Smooth muscle cell (in vitro differentiated cells): ENCODE measurements at regions not wholly inside any gene's neighbourhood (a gene's known extent, or its start where the extent isn't known, plus 50 kb on each side); places are given as distances from the start of the nearest gene placed in this dataset.

Experiments used
- DNase-seq: peaks from one replicate; lab custom pipeline; 2025; ENCODE audit not compliant: unreplicated experiment; lab: John Stamatoyannopoulos, UW
- H2AFZ ChIP-seq: fragments of 200-600 bp; sonication (generic); 2 replicates; pipeline ENCODE4 v1.6.0; 2016; ENCODE audit warnings: antibody characterized with exemption, low read depth, mild to moderate bottlenecking
- H3F3A ChIP-seq: fragments of 200-600 bp; sonication (generic); 2 replicates; pipeline ENCODE4 v1.6.0; 2017; ENCODE audit warnings: antibody characterized with exemption, low read depth
- H3K27ac ChIP-seq: fragments of 200-600 bp; sonication (generic); 2 replicates; pipeline ENCODE4 v1.5.1; 2016; ENCODE audit warnings: low read depth, mild to moderate bottlenecking
- H3K27me3 ChIP-seq: fragments of 200-600 bp; sonication (generic); 2 replicates; pipeline ENCODE4 v1.6.1; 2016; ENCODE audit warnings: low read depth, mild to moderate bottlenecking
- H3K36me3 ChIP-seq: fragments of 200-600 bp; sonication (generic); 2 replicates; pipeline ENCODE4 v1.5.1; 2016; ENCODE audit warnings: low read depth
- H3K4me1 ChIP-seq: fragments of 200-600 bp; sonication (generic); 2 replicates; pipeline ENCODE4 v1.5.1; 2016; ENCODE audit warnings: low read depth
- H3K4me2 ChIP-seq: fragments of 200-600 bp; sonication (generic); 2 replicates; pipeline ENCODE4 v1.6.0; 2016; ENCODE audit warnings: mild to moderate bottlenecking
- H3K4me3 ChIP-seq: fragments of 200-600 bp; sonication (generic); 2 replicates; pipeline ENCODE4 v1.5.1; 2016; ENCODE audit warnings: mild to moderate bottlenecking
- H3K79me2 ChIP-seq: fragments of 200-600 bp; sonication (generic); 2 replicates; pipeline ENCODE4 v1.6.0; 2016; ENCODE audit warnings: low read depth, mild to moderate bottlenecking
- H3K9ac ChIP-seq: fragments of 200-600 bp; sonication (generic); 2 replicates; pipeline ENCODE4 v1.6.0; 2016; ENCODE audit warnings: low read depth
- H3K9me3 ChIP-seq: fragments of 200-600 bp; sonication (generic); replicated peaks from 2 replicates; pipeline ENCODE4 v1.5.1; 2016; ENCODE audit warnings: low read depth
- H4K20me1 ChIP-seq: fragments of 200-600 bp; sonication (generic); 2 replicates; pipeline ENCODE4 v1.6.0; 2016; ENCODE audit warnings: low read depth
- WGBS: methylation state at CpG from one replicate; pipeline ENCODE4 v1.1.7; 2016; ENCODE audit warnings: low lambda C conversion rate; 5-methylcytosine and 5-hydroxymethylcytosine counted together
- TF ChIP-seq, protein P1 (sequence below): fragments of 200-600 bp; sonication (generic); IDR thresholded peaks from 2 replicates; pipeline ENCODE4 v1.5.1; 2017; ENCODE audit warnings: borderline replicate concordance, mild to moderate bottlenecking, antibody characterized with exemption; ENCODE audit not compliant: insufficient read depth, poor library complexity, severe bottlenecking

DNA sequence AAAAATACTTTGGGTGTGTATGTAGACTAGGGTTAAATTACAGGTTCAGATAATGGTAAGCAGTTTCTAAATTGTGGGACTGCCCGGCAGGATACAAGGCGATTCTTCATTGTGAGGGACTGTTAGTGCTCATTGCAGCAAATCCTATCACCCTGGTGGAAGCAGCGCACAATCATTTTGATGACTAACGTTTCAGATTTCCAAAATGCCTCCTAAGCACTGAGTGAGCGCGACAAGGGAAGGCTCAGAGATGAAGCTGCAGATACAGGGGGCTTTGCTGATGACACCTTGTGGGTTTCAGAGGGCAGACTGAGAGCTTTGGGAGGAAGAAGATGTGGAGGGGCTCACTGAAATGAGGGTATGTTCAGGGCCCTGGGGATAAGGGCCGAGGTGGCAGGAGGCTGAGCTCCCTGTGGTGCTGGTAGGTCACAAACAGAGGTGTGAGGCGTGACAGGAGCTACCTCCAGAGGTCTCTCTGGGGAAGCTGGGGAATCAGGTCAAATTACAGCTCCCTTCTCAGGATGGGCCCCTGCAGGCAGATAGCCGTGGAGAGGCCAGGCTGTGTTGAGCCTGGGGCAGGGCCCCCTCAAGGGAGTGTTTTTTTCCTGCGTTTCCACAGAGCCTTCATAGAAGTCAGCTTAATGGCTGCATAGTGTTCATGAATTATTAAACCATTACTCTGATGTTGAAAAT, 84.5 kb upstream of the FYN start:
- DNase-seq = no peak
- TF ChIP-seq, protein P1, sequence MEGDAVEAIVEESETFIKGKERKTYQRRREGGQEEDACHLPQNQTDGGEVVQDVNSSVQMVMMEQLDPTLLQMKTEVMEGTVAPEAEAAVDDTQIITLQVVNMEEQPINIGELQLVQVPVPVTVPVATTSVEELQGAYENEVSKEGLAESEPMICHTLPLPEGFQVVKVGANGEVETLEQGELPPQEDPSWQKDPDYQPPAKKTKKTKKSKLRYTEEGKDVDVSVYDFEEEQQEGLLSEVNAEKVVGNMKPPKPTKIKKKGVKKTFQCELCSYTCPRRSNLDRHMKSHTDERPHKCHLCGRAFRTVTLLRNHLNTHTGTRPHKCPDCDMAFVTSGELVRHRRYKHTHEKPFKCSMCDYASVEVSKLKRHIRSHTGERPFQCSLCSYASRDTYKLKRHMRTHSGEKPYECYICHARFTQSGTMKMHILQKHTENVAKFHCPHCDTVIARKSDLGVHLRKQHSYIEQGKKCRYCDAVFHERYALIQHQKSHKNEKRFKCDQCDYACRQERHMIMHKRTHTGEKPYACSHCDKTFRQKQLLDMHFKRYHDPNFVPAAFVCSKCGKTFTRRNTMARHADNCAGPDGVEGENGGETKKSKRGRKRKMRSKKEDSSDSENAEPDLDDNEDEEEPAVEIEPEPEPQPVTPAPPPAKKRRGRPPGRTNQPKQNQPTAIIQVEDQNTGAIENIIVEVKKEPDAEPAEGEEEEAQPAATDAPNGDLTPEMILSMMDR = no peak
- Histone ChIP-seq H3F3A (peaks cover 3% of the 10 kb centered on the region), H3K9ac (no peak overlapping the region), H2AFZ (peak overlapping the region; percentile 85), H3K27ac (no peak overlapping the region), H3K36me3 (no peaks in the 10 kb centered on the region), H3K79me2 (no peaks in the 10 kb centered on the region), H3K4me1 (peaks cover 26% of the 10 kb centered on the region), H3K4me2 (peak overlapping the region; percentile 75), H3K9me3 (no peaks in the 10 kb centered on the region), H3K4me3 (no peak overlapping the region), H3K27me3 (no peaks in the 10 kb centered on the region), H4K20me1 (no peaks in the 10 kb centered on the region)
- WGBS = 22% methylated on average over 10 of the region's 10 CpGs

DNA sequence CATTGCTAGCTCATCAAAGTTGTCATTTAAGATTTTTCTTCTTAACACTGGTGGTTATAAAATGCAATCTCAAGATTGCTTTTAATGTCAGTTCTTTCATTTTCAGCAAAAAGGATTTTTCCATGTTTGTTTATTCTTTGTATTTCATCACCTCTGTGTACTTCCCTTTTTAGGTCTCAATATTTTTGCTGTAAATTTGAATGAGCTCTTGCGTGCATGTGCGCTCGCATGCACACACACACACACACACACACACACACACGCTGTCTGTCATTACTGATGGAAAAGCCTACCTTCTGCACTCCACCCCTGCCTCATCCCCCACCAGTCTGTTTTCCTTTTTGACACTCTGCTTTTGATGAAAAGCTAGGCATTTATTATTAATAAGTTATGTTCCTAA, 85.3 kb upstream of the FYN start:
- Histone ChIP-seq H3K9ac (no peak overlapping the region), H3K27ac (no peak overlapping the region), H3K79me2 (no peaks in the 10 kb centered on the region), H3K4me1 (peaks cover 26% of the 10 kb centered on the region), H3F3A (peaks cover 3% of the 10 kb centered on the region), H3K4me2 (no peak overlapping the region), H3K9me3 (no peaks in the 10 kb centered on the region), H3K4me3 (no peak overlapping the region), H3K27me3 (no peaks in the 10 kb centered on the region), H3K36me3 (no peaks in the 10 kb centered on the region), H4K20me1 (no peaks in the 10 kb centered on the region), H2AFZ (no peak overlapping the region)
- DNase-seq = no peak
- WGBS = 97% methylated on average over 4 of the region's 4 CpGs
- TF ChIP-seq, protein P1 = no peak

DNA sequence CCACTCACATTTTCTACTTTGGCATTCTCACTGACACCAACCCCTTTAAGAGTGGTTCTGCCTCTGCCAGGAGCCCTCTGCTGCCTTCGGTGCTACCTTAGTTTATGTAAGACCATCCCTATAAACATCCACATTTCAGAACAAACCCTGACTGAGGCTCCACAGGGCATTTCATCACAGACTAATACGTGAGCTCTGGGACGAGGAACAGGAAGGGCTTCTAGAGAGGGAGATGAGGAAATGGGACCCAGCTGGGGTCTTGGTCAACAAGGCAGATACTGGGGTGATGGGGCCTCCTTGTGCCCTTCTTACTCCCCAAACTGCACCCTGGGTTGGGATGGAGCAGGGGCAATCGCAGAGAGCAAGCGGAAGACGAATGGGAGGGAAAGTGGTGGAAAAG, 86.5 kb upstream of the FYN start:
- no peaks in the 10 kb centered on the region for H3K9me3 ChIP-seq
- no peaks in the 10 kb centered on the region for H3K79me2 ChIP-seq
- WGBS = 80% methylated on average over 6 of the region's 6 CpGs
- peaks cover 26% of the 10 kb centered on the region for H3K4me1 ChIP-seq
- DNase-seq = no peak
- TF ChIP-seq, protein P1 = no peak
- H3F3A ChIP-seq = peaks cover 3% of the 10 kb centered on the region
- no peaks in the 10 kb centered on the region for H3K27me3 ChIP-seq
- H3K27ac ChIP-seq = no peak overlapping the region
- no peak overlapping the region for H3K4me3 ChIP-seq
- peak overlapping the region; percentile 15 for H2AFZ ChIP-seq
- H3K9ac ChIP-seq = no peak overlapping the region
- H3K36me3 ChIP-seq = no peaks in the 10 kb centered on the region
- H4K20me1 ChIP-seq = no peaks in the 10 kb centered on the region
- H3K4me2 ChIP-seq = no peak overlapping the region

DNA sequence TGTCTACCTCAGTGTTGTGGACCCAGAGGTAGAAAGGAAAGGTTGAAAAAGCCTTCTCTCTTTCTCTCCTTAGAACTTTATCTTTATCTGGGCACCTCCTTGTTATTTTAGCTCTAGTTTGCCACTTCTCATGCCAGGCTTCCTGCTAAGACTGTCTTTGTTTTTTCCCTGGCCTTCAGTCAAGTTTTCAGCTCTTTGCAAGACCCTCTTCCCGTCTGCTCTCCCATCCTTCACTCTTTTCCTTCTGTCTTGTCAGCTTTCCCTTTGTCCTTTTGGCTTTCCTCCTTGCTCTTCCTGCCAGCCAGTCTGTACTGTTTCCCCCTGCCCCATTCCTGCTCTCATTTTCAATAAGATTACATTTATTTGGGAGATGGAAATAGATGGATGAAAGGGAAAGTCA, 86.8 kb upstream of the CCN6 start:
- no peak overlapping the region for H3K4me2 ChIP-seq
- no peaks in the 10 kb centered on the region for H3K27me3 ChIP-seq
- H3K27ac ChIP-seq = no peak overlapping the region
- H3K4me3 ChIP-seq = no peak overlapping the region
- no peak for DNase-seq
- TF ChIP-seq, protein P1 = no peak
- peaks cover 11% of the 10 kb centered on the region for H3K4me1 ChIP-seq
- H4K20me1 ChIP-seq = no peaks in the 10 kb centered on the region
- H3K36me3 ChIP-seq = no peaks in the 10 kb centered on the region
- no peak overlapping the region for H2AFZ ChIP-seq
- peaks cover 14% of the 10 kb centered on the region for H3F3A ChIP-seq
- H3K9ac ChIP-seq = no peak overlapping the region
- WGBS = 94% methylated on average over 1 of the region's 1 CpG
- H3K9me3 ChIP-seq = no peaks in the 10 kb centered on the region
- no peaks in the 10 kb centered on the region for H3K79me2 ChIP-seq
